HG02623 (cell line): ENCODE measurements at regions not wholly inside any gene's neighbourhood (a gene's known extent, or its start where the extent isn't known, plus 50 kb on each side); places are given as distances from the start of the nearest gene placed in this dataset.
"Not testable (repeated sequence)": the region's sequence is repeated elsewhere in the genome, so short reads cannot be mapped to it uniquely, and the experiment has no call there.

Experiments
- ATAC-seq: cut with Tn5 transposase; IDR thresholded peaks from one replicate; pipeline ENCODE4 v1.9.1; 2021; ENCODE audit warnings: moderate library complexity; ENCODE audit not compliant: unreplicated experiment

GRCh38 chr7:33778195-33778594, 127.1 kb upstream of the BMPER start:
- ATAC-seq = no peak

GRCh38 chr7:33779216-33779615, 126.1 kb upstream of the BMPER start:
- no peak for ATAC-seq

- no peak for ATAC-seq
Observed at GRCh38 chr7:33781167-33781566, 124.2 kb upstream of the BMPER start.

- no peak for ATAC-seq
Observed at GRCh38 chr7:33781796-33782195, 123.5 kb upstream of the BMPER start.

GRCh38 chr7:33784000-33784399, 121.3 kb upstream of the BMPER start:
- no peak for ATAC-seq

- no peak for ATAC-seq
Observed at GRCh38 chr7:33788531-33788930, 116.8 kb upstream of the BMPER start.

- ATAC-seq = no peak
Observed at GRCh38 chr7:33789871-33790630, 115.3 kb upstream of the BMPER start.

- no peak for ATAC-seq
Observed at GRCh38 chr7:33790746-33791145, 114.6 kb upstream of the BMPER start.

- no peak for ATAC-seq
Observed at GRCh38 chr7:33792041-33792440, 113.3 kb upstream of the BMPER start.

GRCh38 chr7:33792547-33793105, 112.7 kb upstream of the BMPER start:
- no peak for ATAC-seq

- ATAC-seq = no peak
Observed at GRCh38 chr7:33793616-33794015, 111.7 kb upstream of the BMPER start.

- no peak for ATAC-seq
Observed at GRCh38 chr7:33794419-33794818, 110.9 kb upstream of the BMPER start.

GRCh38 chr7:33794959-33795358, 110.4 kb upstream of the BMPER start:
- no peak for ATAC-seq

GRCh38 chr7:33796538-33796937, 108.8 kb upstream of the BMPER start:
- no peak for ATAC-seq

- not testable (repeated sequence) for ATAC-seq
Observed at GRCh38 chr7:33797512-33797911, 107.8 kb upstream of the BMPER start.

- ATAC-seq = no peak
Observed at GRCh38 chr7:33798686-33799325, 106.5 kb upstream of the BMPER start.

GRCh38 chr7:33799766-33800165, 105.6 kb upstream of the BMPER start:
- no peak for ATAC-seq

GRCh38 chr7:33802600-33802999, 102.7 kb upstream of the BMPER start:
- no peak for ATAC-seq

- ATAC-seq = no peak
Observed at GRCh38 chr7:33804140-33804660, 101.1 kb upstream of the BMPER start.

- no peak for ATAC-seq
Observed at GRCh38 chr7:33805630-33806233, 99.6 kb upstream of the BMPER start.

- ATAC-seq = no peak
Observed at GRCh38 chr7:33806298-33807154, 98.8 kb upstream of the BMPER start.
